Epithelial cell of prostate (primary cell): ENCODE measurements at regions not wholly inside any gene's neighbourhood (a gene's known extent, or its start where the extent isn't known, plus 50 kb on each side); places are given as distances from the start of the nearest gene placed in this dataset.

ENCODE experiments used
- DNase-seq: peaks from one replicate; pipeline ENCODE4 v3.0.0-alpha.2; 2011; ENCODE audit warnings: low read depth, low spot score
- H3K27ac ChIP-seq: fragments of 450-650 bp; 2 replicates; pipeline ENCODE4 v1.5.1; 2017; ENCODE audit warnings: mild to moderate bottlenecking

GRCh38 chr15:97870771-97871170 lies 89.7 kb upstream of the ARRDC4 start:
- no peak for DNase-seq
- no peak overlapping the region for H3K27ac ChIP-seq

GRCh38 chr15:97874139-97874538 lies 86.4 kb upstream of the ARRDC4 start:
- DNase-seq = no peak
- no peak overlapping the region for H3K27ac ChIP-seq

- no peak overlapping the region for H3K27ac ChIP-seq
- DNase-seq = no peak
These were observed 85.4 kb upstream of the ARRDC4 start for GRCh38 chr15:97875025-97875512.

GRCh38 chr15:97875513-97876280 lies 84.8 kb upstream of the ARRDC4 start:
- no peak overlapping the region for H3K27ac ChIP-seq
- DNase-seq = no peak

- no peak for DNase-seq
- no peak overlapping the region for H3K27ac ChIP-seq
These were observed 84.2 kb upstream of the ARRDC4 start for GRCh38 chr15:97876281-97876675.

GRCh38 chr15:97881346-97881965 lies 79.0 kb upstream of the ARRDC4 start:
- DNase-seq = no peak
- H3K27ac ChIP-seq = no peak overlapping the region

GRCh38 chr15:97884513-97885131 lies 75.9 kb upstream of the ARRDC4 start:
- no peak overlapping the region for H3K27ac ChIP-seq
- no peak for DNase-seq

- H3K27ac ChIP-seq = no peak overlapping the region
- no peak for DNase-seq
These were observed 70.2 kb upstream of the ARRDC4 start for GRCh38 chr15:97890307-97890706.

- no peak overlapping the region for H3K27ac ChIP-seq
- DNase-seq = no peak
These were observed 68.2 kb upstream of the ARRDC4 start for GRCh38 chr15:97892167-97892938.

- H3K27ac ChIP-seq = no peak overlapping the region
- peak; percentile 50 for DNase-seq
These were observed 66.5 kb upstream of the ARRDC4 start for GRCh38 chr15:97893967-97894366.

GRCh38 chr15:97899981-97900380 lies 60.5 kb upstream of the ARRDC4 start:
- no peak overlapping the region for H3K27ac ChIP-seq
- no peak for DNase-seq

GRCh38 chr15:97902140-97902780 lies 58.2 kb upstream of the ARRDC4 start:
- H3K27ac ChIP-seq = peak overlapping the region; percentile 49
- DNase-seq = peak; percentile 81

- DNase-seq = no peak
- H3K27ac ChIP-seq = no peak overlapping the region
These were observed 56.9 kb upstream of the ARRDC4 start for GRCh38 chr15:97903560-97903959.

GRCh38 chr15:97903971-97904572 lies 56.4 kb upstream of the ARRDC4 start:
- H3K27ac ChIP-seq = no peak overlapping the region
- DNase-seq = no peak

GRCh38 chr15:97909291-97909891 lies 51.1 kb upstream of the ARRDC4 start:
- DNase-seq = no peak
- no peak overlapping the region for H3K27ac ChIP-seq
